ENCODE measurements at regions not wholly inside any gene's neighbourhood (a gene's known extent, or its start where the extent isn't known, plus 50 kb on each side); places are given as distances from the start of the nearest gene placed in this dataset.

- DNase-seq (ENCODE audit: low spot score) = no peak
Observed at GRCh38 chr6:56864171-56864616, 90.7 kb upstream of the BEND6 start.

DNA sequence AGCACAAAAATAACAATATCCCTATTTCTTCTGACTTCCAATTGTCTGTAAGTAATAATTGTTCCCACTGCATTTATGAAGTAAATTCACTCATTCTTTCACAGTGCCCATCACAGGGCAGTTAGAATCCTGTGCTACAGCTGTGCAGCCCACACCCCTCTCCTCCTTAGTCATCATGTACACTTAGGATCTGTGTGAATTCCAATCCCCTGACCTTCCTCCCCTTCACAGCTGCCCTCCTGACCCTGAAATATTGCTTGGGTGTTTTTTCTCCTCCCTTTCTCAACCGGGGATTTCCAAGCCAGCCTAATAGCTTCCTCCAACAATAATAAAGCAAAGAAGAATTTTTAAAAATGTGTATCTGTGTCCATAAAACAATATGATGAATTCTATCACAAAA lies 91.5 kb upstream of the BEND6 start:
- DNase-seq (ENCODE audit: low spot score) = peak; percentile 74

- peak; percentile 35 for DNase-seq (ENCODE audit: low spot score)
Observed at GRCh38 chr6:56862415-56863175, 92.3 kb upstream of the BEND6 start.

- peak; percentile 45 for DNase-seq (ENCODE audit: low spot score)
Observed at GRCh38 chr6:56860475-56860874, 94.4 kb upstream of the BEND6 start.

- no peak for DNase-seq (ENCODE audit: low spot score)
Observed at GRCh38 chr6:56856036-56856580, 98.8 kb upstream of the BEND6 start.

GRCh38 chr6:56854086-56854485 lies 100.8 kb upstream of the BEND6 start:
- DNase-seq (ENCODE audit: low spot score) = no peak

DNA sequence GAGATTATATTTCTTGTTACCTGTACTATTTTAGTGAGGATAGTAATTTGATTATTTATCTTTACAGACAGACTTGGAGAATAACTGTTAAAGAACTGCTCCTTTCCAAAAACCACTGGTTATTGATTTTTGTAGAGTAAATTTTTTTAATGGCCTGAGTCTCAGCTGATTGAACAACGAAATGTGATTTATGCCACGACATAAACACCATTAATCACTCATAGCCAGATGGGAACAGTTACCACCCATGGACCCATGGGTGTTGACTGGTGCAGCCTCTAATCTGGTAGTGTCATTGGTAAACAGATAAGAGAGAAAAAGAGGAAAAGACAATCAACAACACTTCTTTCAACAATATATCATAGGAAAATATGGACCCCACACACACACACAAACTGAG lies 101.4 kb upstream of the BEND6 start:
- DNase-seq (ENCODE audit: low spot score) = no peak

GRCh38 chr6:56852260-56853010 lies 102.5 kb upstream of the BEND6 start:
- no peak for DNase-seq (ENCODE audit: low spot score)

GRCh38 chr6:56851541-56852259 lies 103.2 kb upstream of the BEND6 start:
- DNase-seq (ENCODE audit: low spot score) = peak; percentile 84

DNA sequence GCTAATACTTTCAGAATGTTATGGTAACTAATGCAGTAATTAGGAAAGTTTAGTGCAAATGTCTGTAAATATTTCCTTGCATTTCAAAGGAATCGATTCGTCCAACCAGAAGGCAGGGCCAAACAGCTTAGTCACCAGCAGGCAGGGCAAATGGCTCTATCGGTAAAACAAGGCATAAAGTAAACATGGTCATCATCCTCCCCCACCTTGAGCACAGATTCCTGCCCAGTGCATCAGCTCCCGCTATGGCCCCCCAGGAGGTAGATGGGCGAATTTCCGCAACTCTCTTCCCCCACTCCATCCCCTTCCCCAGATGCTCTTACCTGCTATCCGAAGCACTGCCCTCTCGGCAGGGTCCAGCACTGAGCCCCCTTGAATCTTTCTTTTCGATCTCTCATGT lies 103.8 kb upstream of the BEND6 start:
- peak; percentile 31 for DNase-seq (ENCODE audit: low spot score)

GRCh38 chr6:56850626-56851025 lies 104.3 kb upstream of the BEND6 start:
- no peak for DNase-seq (ENCODE audit: low spot score)

DNA sequence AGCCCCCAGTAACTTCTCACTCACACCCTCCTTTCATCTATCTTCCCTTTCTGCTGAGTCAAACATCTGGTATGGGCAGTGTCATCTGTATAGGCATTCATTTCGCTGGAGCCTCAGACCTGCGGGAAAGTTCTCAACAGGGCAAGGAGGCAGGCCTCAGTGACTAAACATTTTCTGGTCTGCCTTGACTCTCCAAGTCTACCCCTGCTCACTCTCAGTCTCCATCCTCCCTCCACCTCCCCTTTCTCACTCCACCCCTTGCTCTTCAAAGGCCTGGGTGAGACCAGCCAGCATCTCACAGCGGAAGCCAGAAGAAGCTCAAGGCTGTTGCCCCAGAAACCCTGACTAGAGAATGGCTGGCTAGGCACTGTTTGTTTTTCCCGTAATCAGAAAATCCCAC lies 105.0 kb upstream of the BEND6 start:
- peak; percentile 37 for DNase-seq (ENCODE audit: low spot score)

GRCh38 chr6:56848105-56848504 lies 106.8 kb upstream of the BEND6 start:
- DNase-seq (ENCODE audit: low spot score) = no peak

GRCh38 chr6:56845032-56845431 lies 109.9 kb upstream of the BEND6 start:
- no peak for DNase-seq (ENCODE audit: low spot score)

DNA sequence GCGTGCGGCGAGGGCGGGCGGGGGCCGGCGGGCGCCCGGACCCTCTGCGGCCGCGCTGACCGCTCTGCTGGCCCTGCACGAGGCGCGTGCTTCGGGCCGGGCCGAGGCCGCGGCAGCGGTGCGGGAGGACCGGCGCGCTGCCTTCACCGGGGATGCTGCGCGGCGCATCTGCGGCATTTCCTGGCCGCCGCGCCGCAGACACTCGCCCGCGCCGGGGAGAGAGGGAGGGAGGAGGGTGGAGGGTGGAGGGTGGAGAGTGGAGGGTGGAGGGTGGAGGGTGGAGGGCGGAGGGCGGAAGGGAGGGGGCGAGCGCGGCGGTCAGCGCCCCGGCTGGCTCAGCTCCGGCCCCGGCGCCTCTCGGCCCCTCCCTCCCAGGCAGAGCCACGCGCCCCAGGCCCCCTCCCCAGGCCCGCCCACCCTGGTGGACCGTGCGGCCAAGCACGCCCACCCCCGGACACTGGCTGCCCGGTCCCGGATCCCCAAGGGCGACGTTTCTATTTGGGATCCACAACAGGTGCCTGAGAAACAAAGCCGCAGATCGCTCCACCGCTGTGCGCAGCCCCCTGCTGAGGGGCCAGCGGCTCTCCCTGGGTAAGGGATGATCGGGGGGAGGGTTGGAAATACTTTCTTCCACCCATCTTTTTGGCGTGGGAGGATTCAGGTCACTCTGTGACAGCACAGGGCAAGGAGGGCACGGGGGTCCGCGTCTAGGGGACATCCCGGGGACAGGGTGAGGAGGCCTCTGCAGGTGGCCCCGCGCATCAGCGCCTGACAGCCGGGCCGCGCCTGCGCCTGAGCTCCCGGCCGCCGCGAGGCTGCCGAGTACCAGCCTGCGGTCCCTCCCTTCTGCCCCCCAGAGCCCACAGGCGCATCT lies 111.2 kb upstream of the BEND6 start:
- peak; percentile 76 for DNase-seq (ENCODE audit: low spot score)

DNA sequence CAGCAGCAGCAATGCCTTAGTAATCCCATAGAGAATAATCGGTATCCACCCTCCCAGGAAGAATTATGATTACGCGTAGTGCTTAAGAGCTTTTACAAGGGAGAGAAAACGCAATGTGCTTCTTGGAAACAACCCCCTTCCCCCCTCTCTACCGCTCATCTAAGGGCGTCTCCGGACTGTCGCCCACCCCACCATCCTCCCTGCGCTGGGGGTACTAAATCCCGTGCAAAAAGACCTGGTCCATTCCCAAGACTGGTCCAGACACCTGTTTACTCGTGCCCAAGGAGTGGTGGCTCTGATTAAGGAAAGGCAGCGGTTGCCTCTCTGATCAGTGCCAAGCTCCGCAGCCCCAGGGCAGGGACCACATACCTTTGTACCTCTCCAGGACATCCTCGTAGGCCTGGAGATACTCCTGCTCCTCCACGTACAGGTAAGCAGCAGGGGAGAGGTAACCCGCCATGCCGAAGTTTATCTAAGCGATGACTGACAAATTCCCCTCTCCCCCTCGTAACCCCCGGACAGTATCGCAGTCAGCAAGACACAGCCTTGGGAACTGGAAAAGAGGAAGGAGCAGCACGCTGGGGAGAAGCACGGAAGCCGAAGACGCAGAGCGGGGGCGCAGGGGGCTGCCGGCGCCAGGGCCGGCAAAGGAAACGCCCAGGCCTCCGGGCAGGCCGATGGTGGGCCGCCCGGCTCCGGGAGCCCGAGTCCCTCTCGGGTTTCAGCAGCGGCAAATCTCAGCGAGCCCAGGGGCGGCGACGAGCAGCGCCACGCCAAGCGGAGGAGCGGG lies 112.0 kb upstream of the BEND6 start:
- peak; percentile 11 for DNase-seq (ENCODE audit: low spot score)

- no peak for DNase-seq (ENCODE audit: low spot score)
Observed at GRCh38 chr6:56841751-56842150, 113.2 kb upstream of the BEND6 start.

DNA sequence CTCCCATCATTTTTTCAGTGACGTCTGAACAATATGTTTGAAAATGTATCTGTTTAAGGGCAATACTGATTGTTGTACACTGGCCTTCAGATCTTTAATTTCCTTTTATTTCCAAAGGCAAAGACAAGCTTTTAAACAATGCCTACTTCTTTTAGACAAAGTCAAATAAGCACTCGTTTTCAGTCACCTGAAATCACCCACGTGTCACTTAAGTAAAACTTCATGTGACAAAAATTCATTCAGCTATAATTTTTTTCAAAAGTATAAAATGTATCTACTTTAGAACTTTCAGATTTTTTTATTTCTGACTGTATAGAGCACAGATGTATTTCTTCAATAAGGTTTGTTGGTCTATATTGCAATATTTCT lies 113.5 kb upstream of the BEND6 start:
- no peak for DNase-seq (ENCODE audit: low spot score)

- DNase-seq (ENCODE audit: low spot score) = peak; percentile 70
Observed at GRCh38 chr6:56840467-56841380, 114.2 kb upstream of the BEND6 start.
